ENCODE measurements at regions not wholly inside any gene's neighbourhood (a gene's known extent, or its start where the extent isn't known, plus 50 kb on each side); places are given as distances from the start of the nearest gene placed in this dataset.

DNA sequence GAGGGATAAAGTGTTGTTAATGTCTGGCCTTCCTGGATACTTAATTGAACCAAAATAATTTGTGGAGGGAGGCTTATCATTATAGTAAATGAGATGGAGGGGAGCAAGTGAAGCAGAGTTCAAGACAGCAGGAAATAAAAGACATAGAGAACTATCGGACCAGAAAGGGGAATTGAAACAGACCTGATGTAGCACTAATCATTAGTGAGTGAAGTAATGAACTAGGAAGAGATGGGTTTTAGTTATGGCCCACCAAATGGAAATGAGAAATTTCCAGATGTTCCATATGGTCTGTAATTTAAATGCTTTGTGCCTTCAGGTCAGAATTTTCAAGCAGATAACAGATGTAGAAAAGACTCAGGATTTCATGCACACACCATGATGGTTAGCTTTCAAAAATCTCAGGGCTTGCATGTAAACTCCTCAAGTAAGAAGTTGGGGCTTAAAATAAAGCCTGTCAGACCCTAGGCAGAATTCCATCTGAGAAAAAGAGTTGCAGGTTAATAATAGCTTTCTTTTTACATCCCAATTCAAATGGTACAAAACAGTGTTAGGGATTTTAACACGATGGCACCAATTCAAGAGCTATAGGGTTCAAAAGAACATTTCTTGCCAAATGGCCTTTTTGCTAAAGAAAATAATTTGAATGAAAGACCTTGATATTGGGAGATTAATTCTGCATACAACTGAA is 355.8 kb downstream of the FSCB start:
- no peak for TF ChIP-seq CTCF (IDR thresholded peaks at IDR 0.05)
- TF ChIP-seq POLR2A (IDR thresholded peaks at IDR 0.05): no peak
- WGBS, 2 donors: 54 to 59% methylated on average over 2 of the region's 2 CpGs
- DNase-seq (ENCODE audit: low spot score in 2 of 2): no peak
- H3K4me3 ChIP-seq (ENCODE audit: low read depth, poor library complexity, severe bottlenecking): no peak overlapping the region
- intact Hi-C loops (cut with DNase I; ENCODE audit: low total_unique reads): no loop called here

DNA sequence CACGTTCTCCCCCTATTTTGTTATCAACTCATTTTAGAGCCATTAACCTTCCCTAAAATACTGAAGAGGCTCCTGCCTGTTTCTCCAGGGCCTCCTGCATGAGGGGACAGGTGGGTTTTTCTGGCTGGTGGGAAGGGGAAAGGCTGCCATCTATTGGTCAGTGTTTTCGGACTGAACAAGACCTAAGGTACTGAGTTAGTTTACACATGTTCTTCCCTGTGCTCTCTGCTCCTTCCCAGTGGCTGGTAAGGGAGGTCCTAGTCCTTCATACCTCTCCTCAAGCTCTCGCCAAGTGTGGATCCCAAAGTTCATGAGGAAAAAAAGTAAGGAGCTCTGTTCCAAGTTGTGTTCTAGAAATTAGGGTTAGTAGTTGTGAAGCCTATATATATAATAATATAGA is 357.5 kb downstream of the FSCB start:
- TF ChIP-seq CTCF (IDR thresholded peaks at IDR 0.05): no peak
- TF ChIP-seq POLR2A (IDR thresholded peaks at IDR 0.05): no peak
- WGBS, 2 donors: 37 to 38% methylated on average over 3 of the region's 3 CpGs
- H3K4me3 ChIP-seq (ENCODE audit: low read depth, poor library complexity, severe bottlenecking): no peak overlapping the region
- DNase-seq (ENCODE audit: low spot score in 2 of 2): no peak
- intact Hi-C loops (cut with DNase I; ENCODE audit: low total_unique reads): no loop called here

- 91 to 95% methylated on average over 1 of the region's 1 CpG for WGBS, 2 donors
- intact Hi-C loops (cut with DNase I; ENCODE audit: low total_unique reads): no loop called here
- no peak for DNase-seq (ENCODE audit: low spot score in 2 of 2)
- no peak overlapping the region for H3K4me3 ChIP-seq (ENCODE audit: low read depth, poor library complexity, severe bottlenecking)
- TF ChIP-seq CTCF (IDR thresholded peaks at IDR 0.05): no peak
- no peak for TF ChIP-seq POLR2A (IDR thresholded peaks at IDR 0.05)
These were observed 365.1 kb downstream of the FSCB start for GRCh38 chr14:44142006-44142405.

DNA sequence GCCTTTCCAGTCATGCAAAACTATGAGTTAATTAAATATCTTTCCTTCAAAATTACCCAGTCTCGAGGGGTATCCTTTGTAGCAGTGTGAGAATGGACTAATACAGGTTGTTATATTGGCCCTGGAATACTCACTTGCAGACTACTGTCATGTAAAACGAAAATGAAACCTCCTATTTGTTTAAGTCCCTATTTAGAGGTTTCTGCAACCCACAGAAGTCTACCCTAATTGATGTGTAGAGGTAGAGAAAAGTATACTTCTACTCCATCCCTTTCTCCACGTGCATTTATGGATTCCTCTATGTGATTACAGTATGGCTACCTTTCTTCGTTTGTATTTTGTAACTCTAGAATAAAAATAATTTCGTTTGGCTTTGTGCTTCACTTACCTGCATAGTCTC is 371.1 kb downstream of the FSCB start:
- no peak overlapping the region for H3K4me3 ChIP-seq (ENCODE audit: low read depth, poor library complexity, severe bottlenecking)
- 70 to 76% methylated on average over 5 of the region's 5 CpGs for whole genome bisulfite sequencing, 2 donors
- intact Hi-C loops (cut with DNase I; ENCODE audit: low total_unique reads): no loop called here
- TF ChIP-seq CTCF (IDR thresholded peaks at IDR 0.05): no peak
- TF ChIP-seq POLR2A (IDR thresholded peaks at IDR 0.05): no peak
- DNase-seq (ENCODE audit: low spot score in 2 of 2): no peak

DNA sequence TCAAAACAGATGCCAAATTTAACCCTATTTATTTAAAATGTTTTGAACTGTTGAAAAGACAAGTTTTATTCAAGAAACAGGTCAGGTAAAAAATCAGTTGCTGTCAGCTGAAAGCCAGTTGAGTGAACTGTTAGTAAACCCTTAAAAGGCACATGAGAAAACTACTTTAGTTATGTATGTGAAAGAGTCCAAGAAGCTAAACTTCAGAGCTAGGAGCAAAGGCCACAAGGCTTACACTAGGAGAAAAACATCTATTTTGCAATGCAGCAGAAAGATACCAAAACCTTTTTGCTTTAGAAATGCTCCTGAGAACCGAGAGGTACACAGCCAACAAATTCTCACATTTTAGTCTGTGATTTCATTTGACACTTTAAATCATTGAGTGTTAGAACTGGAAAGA is 375.2 kb downstream of the FSCB start:
- intact Hi-C loops (cut with DNase I; ENCODE audit: low total_unique reads): no loop called here
- 40 to 49% methylated on average over 1 of the region's 1 CpG for WGBS, 2 donors
- DNase-seq (ENCODE audit: low spot score in 2 of 2): no peak
- TF ChIP-seq POLR2A (IDR thresholded peaks at IDR 0.05) (no peak), CTCF (IDR thresholded peaks at IDR 0.05) (no peak)
- no peak overlapping the region for H3K4me3 ChIP-seq (ENCODE audit: low read depth, poor library complexity, severe bottlenecking)

Measured in lower leg skin (tissue), 4 donors.